OCI-LY1 (cell line): ENCODE measurements at regions not wholly inside any gene's neighbourhood (a gene's known extent, or its start where the extent isn't known, plus 50 kb on each side); places are given as distances from the start of the nearest gene placed in this dataset.

Source experiments
- H2AFZ ChIP-seq: fragments of 200-600 bp; sonication (generic), shearing (Covaris generic); 2 replicates; pipeline ENCODE4 v1.6.0; 2014; ENCODE audit warnings: antibody characterized with exemption, mild to moderate bottlenecking, low read length
- H3F3A ChIP-seq: fragments of 200-600 bp; sonication (generic), shearing (Covaris generic); 2 replicates; pipeline ENCODE4 v1.6.0; 2014; ENCODE audit warnings: mild to moderate bottlenecking, antibody characterized with exemption, low read length, moderate library complexity; ENCODE audit not compliant: insufficient read depth
- H3K27ac ChIP-seq: fragments of 200-600 bp; sonication (generic); 2 replicates; pipeline ENCODE4 v1.5.1; 2014; ENCODE audit warnings: low read length, mixed run types, mild to moderate bottlenecking, low read depth; ENCODE audit not compliant: poor library complexity, severe bottlenecking
- H3K27me3 ChIP-seq: fragments of 200-600 bp; sonication (generic); 2 replicates; pipeline ENCODE4 v1.6.0; 2014; ENCODE audit warnings: antibody characterized with exemption, mild to moderate bottlenecking, low read length, moderate library complexity; ENCODE audit not compliant: insufficient read depth
- H3K36me3 ChIP-seq: fragments of 200-600 bp; sonication (generic); 2 replicates; pipeline ENCODE4 v1.6.1; 2014; ENCODE audit warnings: mild to moderate bottlenecking, antibody characterized with exemption, low read length, moderate library complexity, mixed read lengths; ENCODE audit not compliant: insufficient read depth
- H3K4me1 ChIP-seq: fragments of 200-600 bp; sonication (generic); 2 replicates; pipeline ENCODE4 v1.5.1; 2014; ENCODE audit warnings: mild to moderate bottlenecking, low read length, moderate library complexity; ENCODE audit not compliant: insufficient read depth, severe bottlenecking
- H3K4me2 ChIP-seq: fragments of 200-600 bp; sonication (generic), shearing (Covaris generic); 2 replicates; pipeline ENCODE4 v1.6.1; 2014; ENCODE audit warnings: low read length
- H3K4me3 ChIP-seq: fragments of 200-600 bp; sonication (generic); 2 replicates; pipeline ENCODE4 v1.5.1; 2014; ENCODE audit warnings: low read length, low read depth, mild to moderate bottlenecking, mixed read lengths; ENCODE audit not compliant: poor library complexity, severe bottlenecking
- H3K79me2 ChIP-seq: fragments of 200-600 bp; shearing (Covaris generic); 2 replicates; pipeline ENCODE4 v1.6.1; 2016; ENCODE audit warnings: mixed run types, low read length, mixed read lengths; ENCODE audit not compliant: insufficient read depth
- H3K9ac ChIP-seq: fragments of 200-600 bp; sonication (generic), shearing (Covaris generic); 2 replicates; pipeline ENCODE4 v1.6.1; 2014; ENCODE audit warnings: mild to moderate bottlenecking, low read length, mixed read lengths
- H3K9me2 ChIP-seq: fragments of 200-600 bp; sonication (generic), shearing (Covaris generic); 2 replicates; pipeline ENCODE4 v1.6.1; 2014; ENCODE audit warnings: low read depth, mild to moderate bottlenecking, low read length, mixed read lengths
- H3K9me3 ChIP-seq: fragments of 200-600 bp; shearing (Covaris generic); 2 replicates; pipeline ENCODE4 v1.6.1; 2014; ENCODE audit warnings: low read length, mixed read lengths
- H4K20me1 ChIP-seq: fragments of 200-600 bp; sonication (generic), shearing (Covaris generic); 2 replicates; pipeline ENCODE4 v1.6.0; 2016; ENCODE audit warnings: mild to moderate bottlenecking, low read length; ENCODE audit not compliant: insufficient read depth
- CTCF ChIP-seq: fragments of 200-600 bp; sonication (generic), shearing (Covaris generic); IDR thresholded peaks from 2 replicates; pipeline ENCODE4 v1.5.1; 2017; ENCODE audit warnings: mild to moderate bottlenecking, antibody characterized with exemption, low read length, moderate library complexity, mixed read lengths
- EZH2 ChIP-seq: fragments of 200-600 bp; sonication (generic), shearing (Covaris generic); IDR thresholded peaks from 2 replicates; pipeline ENCODE4 v1.8.0; 2017; ENCODE audit warnings: borderline replicate concordance, mixed run types, mild to moderate bottlenecking, antibody characterized with exemption, low read length, moderate library complexity, mixed read lengths

GRCh38 chr6:156719395-156719719 is 57.8 kb upstream of the ARID1B start:
- Histone ChIP-seq H4K20me1 (no peaks in the 10 kb centered on the region), H3K9me3 (no peaks in the 10 kb centered on the region), H2AFZ (peak overlapping the region; percentile 71), H3K36me3 (no peaks in the 10 kb centered on the region), H3K9me2 (no peaks in the 10 kb centered on the region), H3K9ac (peak overlapping the region; percentile 63), H3K4me3 (peak overlapping the region; percentile 53), H3K4me1 (peaks cover 36% of the 10 kb centered on the region), H3K79me2 (no peaks in the 10 kb centered on the region), H3F3A (peaks cover 9% of the 10 kb centered on the region; the same call in 1 of the 2 replicates), H3K27ac (peak overlapping the region; percentile 91), H3K4me2 (peak overlapping the region; percentile 90), H3K27me3 (no peaks in the 10 kb centered on the region)
- no peak for TF ChIP-seq CTCF
- TF ChIP-seq EZH2, result no peak

- no peak overlapping the region for H3K9ac ChIP-seq
- H3K4me1 ChIP-seq, result peaks cover 38% of the 10 kb centered on the region
- TF ChIP-seq EZH2 (no peak), CTCF (no peak)
- no peak overlapping the region for H3K4me3 ChIP-seq
- peaks cover 9% of the 10 kb centered on the region; the same call in 1 of the 2 replicates for H3F3A ChIP-seq
- peak overlapping the region; percentile 91 for H3K27ac ChIP-seq
- no peak overlapping the region for H2AFZ ChIP-seq
- no peaks in the 10 kb centered on the region for H4K20me1 ChIP-seq
- no peaks in the 10 kb centered on the region for H3K36me3 ChIP-seq
- no peaks in the 10 kb centered on the region for H3K9me2 ChIP-seq
- 0 out of 2 replicates have a peak overlapping the region, but pooled peaks have one; percentile 90 for H3K4me2 ChIP-seq
- H3K9me3 ChIP-seq, result no peaks in the 10 kb centered on the region
- no peaks in the 10 kb centered on the region for H3K79me2 ChIP-seq
- H3K27me3 ChIP-seq, result no peaks in the 10 kb centered on the region
Measured at GRCh38 chr6:156718647-156719394, 58.4 kb upstream of the ARID1B start.

GRCh38 chr6:156717542-156717941 is 59.6 kb upstream of the ARID1B start:
- H3K36me3 ChIP-seq, result no peaks in the 10 kb centered on the region

More at GRCh38 chr6:156717542-156717941, 59.6 kb upstream of the ARID1B start:
- no peaks in the 10 kb centered on the region for H3K79me2 ChIP-seq
- no peaks in the 10 kb centered on the region for H4K20me1 ChIP-seq
- no peak overlapping the region for H3K9ac ChIP-seq
- no peak overlapping the region for H3K27ac ChIP-seq
- no peak overlapping the region for H2AFZ ChIP-seq
- peaks cover 42% of the 10 kb centered on the region for H3K4me1 ChIP-seq
- no peaks in the 10 kb centered on the region for H3K9me2 ChIP-seq
- peaks cover 9% of the 10 kb centered on the region; the same call in 1 of the 2 replicates for H3F3A ChIP-seq
- H3K27me3 ChIP-seq, result no peaks in the 10 kb centered on the region
- H3K4me3 ChIP-seq, result no peak overlapping the region
- no peak overlapping the region for H3K4me2 ChIP-seq
- TF ChIP-seq CTCF (no peak), EZH2 (no peak)
- H3K9me3 ChIP-seq, result no peaks in the 10 kb centered on the region
